MCF 10A (cell line): ENCODE measurements at regions not wholly inside any gene's neighbourhood (a gene's known extent, or its start where the extent isn't known, plus 50 kb on each side); places are given as distances from the start of the nearest gene placed in this dataset.

Source experiments
- BruUV-seq: library from RNA; stranded (reverse); fragments of 400-500 nt; replicated peaks from 2 replicates; lab custom pipeline; 2021; lab: Mats Ljungman, UMichigan
- CTCF ChIA-PET: fragments of 300-600 bp; sonication (Branson Sonifier 250); formaldehyde crosslinking; extraction: SDS; loops from one replicate; lab custom pipeline; 2021; ENCODE audit warnings: antibody characterized with exemption, inconsistent platforms; lab: Yijun Ruan, JAX
- POLR2A ChIA-PET: fragments of 300-600, 350-650 bp; sonication (Branson Sonifier 250); formaldehyde crosslinking; extraction: SDS; loops from one replicate; lab custom pipeline; 2020; ENCODE audit warnings: antibody characterized with exemption, inconsistent platforms; lab: Yijun Ruan, JAX
- DNase-seq: peaks from one replicate; pipeline ENCODE4 v3.0.0-alpha.2; 2018; ENCODE audit not compliant: unreplicated experiment
- H3K27ac Mint-ChIP-seq: one replicate; pipeline ENCODE4 v1.8.0; 2022; ENCODE audit warnings: mild to moderate bottlenecking, low read depth, mixed read lengths; ENCODE audit not compliant: unreplicated experiment
- H3K27me3 Mint-ChIP-seq: one replicate; pipeline ENCODE4 v1.8.0; 2022; ENCODE audit warnings: mixed read lengths; ENCODE audit not compliant: insufficient read depth, unreplicated experiment
- H3K36me3 Mint-ChIP-seq: one replicate; pipeline ENCODE4 v1.8.0; 2022; ENCODE audit warnings: mild to moderate bottlenecking, moderate library complexity, mixed read lengths; ENCODE audit not compliant: insufficient read depth, unreplicated experiment
- H3K4me1 Mint-ChIP-seq: one replicate; pipeline ENCODE4 v1.8.0; 2022; ENCODE audit warnings: mixed read lengths; ENCODE audit not compliant: insufficient read depth, unreplicated experiment
- H3K4me3 Mint-ChIP-seq: one replicate; pipeline ENCODE4 v1.8.0; 2022; ENCODE audit warnings: mild to moderate bottlenecking, moderate library complexity, mixed read lengths; ENCODE audit not compliant: unreplicated experiment
- H3K9me3 Mint-ChIP-seq: one replicate; pipeline ENCODE4 v1.8.0; 2022; ENCODE audit warnings: mixed read lengths; ENCODE audit not compliant: unreplicated experiment
- intact Hi-C: fragments of 100-400 bp; cut with micrococcal nuclease; formaldehyde crosslinking; loops from 2 replicates; pipeline ENCODE4 v1.14.1; 2022
- TF ChIP-seq, protein P1 (sequence below): fragments of 200-600 bp; IDR thresholded peaks from one replicate; pipeline ENCODE4 v1.8.0; 2022; ENCODE audit warnings: antibody characterized with exemption, mild to moderate bottlenecking; ENCODE audit not compliant: unreplicated experiment

- BruUV-seq: no TSS peak
- Mint-ChIP-seq H3K36me3 (no peaks in the 10 kb centered on the region), H3K9me3 (peaks cover 27% of the 10 kb centered on the region), H3K4me3 (no peak overlapping the region), H3K27me3 (no peaks in the 10 kb centered on the region), H3K4me1 (no peaks in the 10 kb centered on the region), H3K27ac (no peak overlapping the region)
- POLR2A ChIA-PET: no interaction called here
- no peak for DNase-seq
- CTCF ChIA-PET: interaction anchor here (0.6 to 1.8 kb wide), 3 partner anchors 97 to 313 kb away, joined by 3 to 6 read pairs (median 3); no protein-coding TSS in a partner anchor
- TF ChIP-seq, protein P1, sequence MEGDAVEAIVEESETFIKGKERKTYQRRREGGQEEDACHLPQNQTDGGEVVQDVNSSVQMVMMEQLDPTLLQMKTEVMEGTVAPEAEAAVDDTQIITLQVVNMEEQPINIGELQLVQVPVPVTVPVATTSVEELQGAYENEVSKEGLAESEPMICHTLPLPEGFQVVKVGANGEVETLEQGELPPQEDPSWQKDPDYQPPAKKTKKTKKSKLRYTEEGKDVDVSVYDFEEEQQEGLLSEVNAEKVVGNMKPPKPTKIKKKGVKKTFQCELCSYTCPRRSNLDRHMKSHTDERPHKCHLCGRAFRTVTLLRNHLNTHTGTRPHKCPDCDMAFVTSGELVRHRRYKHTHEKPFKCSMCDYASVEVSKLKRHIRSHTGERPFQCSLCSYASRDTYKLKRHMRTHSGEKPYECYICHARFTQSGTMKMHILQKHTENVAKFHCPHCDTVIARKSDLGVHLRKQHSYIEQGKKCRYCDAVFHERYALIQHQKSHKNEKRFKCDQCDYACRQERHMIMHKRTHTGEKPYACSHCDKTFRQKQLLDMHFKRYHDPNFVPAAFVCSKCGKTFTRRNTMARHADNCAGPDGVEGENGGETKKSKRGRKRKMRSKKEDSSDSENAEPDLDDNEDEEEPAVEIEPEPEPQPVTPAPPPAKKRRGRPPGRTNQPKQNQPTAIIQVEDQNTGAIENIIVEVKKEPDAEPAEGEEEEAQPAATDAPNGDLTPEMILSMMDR: no peak
- intact Hi-C loops: no loop called here
These were observed 61.7 kb upstream of the SRD5A3 start for GRCh38 chr4:55284331-55284730.

GRCh38 chr4:55291227-55291640 is 54.8 kb upstream of the SRD5A3 start:
- ChIA-PET POLR2A (no interaction called here), CTCF (interaction anchor here (0.6 kb wide), 1 partner anchor 292 kb away, joined by 3 read pairs; no protein-coding TSS in a partner anchor)
- no TSS peak for BruUV-seq
- H3K27ac Mint-ChIP-seq: no peak overlapping the region
- no peak overlapping the region for H3K4me3 Mint-ChIP-seq
- no peaks in the 10 kb centered on the region for H3K27me3 Mint-ChIP-seq
- no peak for DNase-seq
- no peaks in the 10 kb centered on the region for H3K36me3 Mint-ChIP-seq
- TF ChIP-seq, protein P1: no peak
- intact Hi-C loops: no loop called here
- H3K9me3 Mint-ChIP-seq: no peaks in the 10 kb centered on the region
- H3K4me1 Mint-ChIP-seq: no peaks in the 10 kb centered on the region

- no peaks in the 10 kb centered on the region for H3K4me1 Mint-ChIP-seq
- peaks cover 9% of the 10 kb centered on the region for H3K9me3 Mint-ChIP-seq
- BruUV-seq: no TSS peak
- no peak for DNase-seq
- intact Hi-C loops: no loop called here
- POLR2A ChIA-PET: no interaction called here
- no peaks in the 10 kb centered on the region for H3K36me3 Mint-ChIP-seq
- TF ChIP-seq, protein P1: no peak
- no peak overlapping the region for H3K27ac Mint-ChIP-seq
- no peak overlapping the region for H3K4me3 Mint-ChIP-seq
- CTCF ChIA-PET: no interaction called here
- H3K27me3 Mint-ChIP-seq: no peaks in the 10 kb centered on the region
These were observed 49.9 kb upstream of the SRD5A3 start for GRCh38 chr4:55296096-55296495.
